ENCODE measurements at regions not wholly inside any gene's neighbourhood (a gene's known extent, or its start where the extent isn't known, plus 50 kb on each side); places are given as distances from the start of the nearest gene placed in this dataset.

DNA sequence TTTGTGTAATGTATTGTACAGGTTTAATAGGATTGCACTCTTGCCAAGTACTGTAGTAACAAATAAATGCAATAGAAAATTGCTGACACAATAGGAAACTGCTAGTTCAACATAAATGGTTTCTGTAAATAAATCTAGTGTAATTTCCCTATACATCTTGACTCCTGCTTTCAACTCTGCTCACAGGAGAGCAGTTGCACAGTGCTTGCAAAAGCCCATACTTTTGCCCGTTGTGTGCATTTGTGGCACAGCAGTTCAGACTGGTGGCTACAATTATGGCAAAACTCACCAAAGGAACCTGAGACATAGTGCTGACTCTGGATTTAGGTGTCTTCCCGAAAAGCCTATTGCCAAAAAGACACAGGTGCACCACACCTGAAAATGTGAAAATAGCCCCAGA, 953.3 kb upstream of the SLC35B3 start:
- Mint-ChIP-seq H3K9me3 (peaks cover 8% of the 10 kb centered on the region), H3K4me1 (ENCODE audit: low read depth) (no peaks in the 10 kb centered on the region), H3K27ac (no peak overlapping the region), H3K36me3 (ENCODE audit: low read depth) (no peaks in the 10 kb centered on the region), H3K27me3 (no peaks in the 10 kb centered on the region), H3K4me3 (no peak overlapping the region)
- intact Hi-C loops (cut with micrococcal nuclease), result no loop called here

GRCh38 chr6:9380568-9380967, 945.2 kb upstream of the SLC35B3 start:
- Mint-ChIP-seq H3K4me3 (no peak overlapping the region), H3K36me3 (ENCODE audit: low read depth) (no peaks in the 10 kb centered on the region), H3K9me3 (peaks cover 8% of the 10 kb centered on the region), H3K27ac (no peak overlapping the region), H3K4me1 (ENCODE audit: low read depth) (no peaks in the 10 kb centered on the region), H3K27me3 (no peaks in the 10 kb centered on the region)
- intact Hi-C loops (cut with micrococcal nuclease), result no loop called here

DNA sequence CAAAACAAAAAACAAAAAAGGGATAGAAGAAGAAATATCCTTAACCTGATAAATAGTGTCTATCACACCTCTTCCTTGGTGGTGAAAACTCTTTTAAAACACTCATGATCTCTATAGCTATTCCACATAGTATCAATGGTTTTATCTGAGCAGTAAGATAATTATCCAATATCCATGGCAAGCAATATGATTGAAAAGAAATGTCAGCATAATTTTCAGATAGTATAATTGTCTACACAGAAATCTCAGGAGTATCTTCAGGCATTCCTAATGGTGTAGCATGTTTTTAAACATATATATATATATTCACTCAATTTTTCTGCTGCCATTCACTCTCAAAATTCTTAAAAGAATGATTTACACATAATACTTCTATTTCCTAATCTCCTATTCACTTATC, 938.0 kb upstream of the SLC35B3 start:
- peaks cover 6% of the 10 kb centered on the region for H3K9me3 Mint-ChIP-seq
- H3K27ac Mint-ChIP-seq, result no peak overlapping the region
- no peak overlapping the region for H3K4me3 Mint-ChIP-seq
- H3K4me1 Mint-ChIP-seq (ENCODE audit: low read depth), result no peaks in the 10 kb centered on the region
- no peaks in the 10 kb centered on the region for H3K36me3 Mint-ChIP-seq (ENCODE audit: low read depth)
- H3K27me3 Mint-ChIP-seq, result no peaks in the 10 kb centered on the region
- intact Hi-C loops (cut with micrococcal nuclease), result no loop called here

GRCh38 chr6:9370480-9370879, 935.1 kb upstream of the SLC35B3 start:
- intact Hi-C loops (cut with micrococcal nuclease), result no loop called here
- H3K4me3 Mint-ChIP-seq, result no peak overlapping the region
- no peaks in the 10 kb centered on the region for H3K4me1 Mint-ChIP-seq (ENCODE audit: low read depth)
- no peaks in the 10 kb centered on the region for H3K36me3 Mint-ChIP-seq (ENCODE audit: low read depth)
- peaks cover 6% of the 10 kb centered on the region for H3K9me3 Mint-ChIP-seq
- no peaks in the 10 kb centered on the region for H3K27me3 Mint-ChIP-seq
- H3K27ac Mint-ChIP-seq, result no peak overlapping the region

GRCh38 chr6:9365378-9365777, 930.0 kb upstream of the SLC35B3 start:
- no peak overlapping the region for H3K4me3 Mint-ChIP-seq
- H3K9me3 Mint-ChIP-seq, result peaks cover 6% of the 10 kb centered on the region
- intact Hi-C loops (cut with micrococcal nuclease), result no loop called here
- no peaks in the 10 kb centered on the region for H3K27me3 Mint-ChIP-seq
- no peak overlapping the region for H3K27ac Mint-ChIP-seq
- H3K4me1 Mint-ChIP-seq (ENCODE audit: low read depth), result no peaks in the 10 kb centered on the region
- H3K36me3 Mint-ChIP-seq (ENCODE audit: low read depth), result no peaks in the 10 kb centered on the region

- H3K27ac Mint-ChIP-seq, result no peak overlapping the region
- intact Hi-C loops (cut with micrococcal nuclease), result no loop called here
- no peak overlapping the region for H3K4me3 Mint-ChIP-seq
- H3K9me3 Mint-ChIP-seq, result peaks cover 12% of the 10 kb centered on the region
- H3K4me1 Mint-ChIP-seq (ENCODE audit: low read depth), result no peaks in the 10 kb centered on the region
- no peaks in the 10 kb centered on the region for H3K36me3 Mint-ChIP-seq (ENCODE audit: low read depth)
- no peaks in the 10 kb centered on the region for H3K27me3 Mint-ChIP-seq
Measured at GRCh38 chr6:9361749-9362148, 926.4 kb upstream of the SLC35B3 start.

- Mint-ChIP-seq H3K4me3 (no peak overlapping the region), H3K36me3 (ENCODE audit: low read depth) (no peaks in the 10 kb centered on the region), H3K9me3 (peaks cover 16% of the 10 kb centered on the region), H3K27ac (no peak overlapping the region), H3K27me3 (no peaks in the 10 kb centered on the region), H3K4me1 (ENCODE audit: low read depth) (no peaks in the 10 kb centered on the region)
- intact Hi-C loops (cut with micrococcal nuclease), result no loop called here
Measured at GRCh38 chr6:9360881-9361280, 925.5 kb upstream of the SLC35B3 start.

GRCh38 chr6:9347608-9348007, 912.3 kb upstream of the SLC35B3 start:
- H3K36me3 Mint-ChIP-seq (ENCODE audit: low read depth), result no peaks in the 10 kb centered on the region

DNA sequence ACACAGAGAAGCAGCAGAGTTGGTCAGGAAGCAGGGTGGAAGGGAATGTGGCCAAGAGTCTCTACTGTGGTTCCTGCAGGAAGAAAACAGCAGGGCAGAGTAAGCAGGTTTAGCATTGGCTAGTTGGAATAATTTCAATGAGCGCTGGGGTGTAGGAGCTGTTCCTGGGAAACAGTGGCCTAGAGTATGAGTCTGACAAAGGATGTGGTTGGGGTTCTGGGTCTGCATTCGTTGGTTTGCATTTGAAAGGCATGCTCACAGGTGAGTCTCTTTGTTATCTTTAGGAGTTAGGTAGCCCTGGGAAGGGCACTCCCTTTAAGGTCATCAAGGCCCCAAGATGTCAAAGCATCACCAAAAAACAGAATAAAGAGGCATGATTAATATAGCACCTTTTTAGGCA, 911.6 kb upstream of the SLC35B3 start:
- peaks cover 26% of the 10 kb centered on the region for H3K9me3 Mint-ChIP-seq
- H3K4me3 Mint-ChIP-seq, result no peak overlapping the region
- H3K36me3 Mint-ChIP-seq (ENCODE audit: low read depth), result no peaks in the 10 kb centered on the region
- H3K27me3 Mint-ChIP-seq, result no peaks in the 10 kb centered on the region
- intact Hi-C loops (cut with micrococcal nuclease), result no loop called here
- H3K27ac Mint-ChIP-seq, result no peak overlapping the region
- no peaks in the 10 kb centered on the region for H3K4me1 Mint-ChIP-seq (ENCODE audit: low read depth)

More at GRCh38 chr6:9347608-9348007, 912.3 kb upstream of the SLC35B3 start:
- Mint-ChIP-seq H3K4me3 (no peak overlapping the region), H3K27me3 (no peaks in the 10 kb centered on the region), H3K4me1 (ENCODE audit: low read depth) (no peaks in the 10 kb centered on the region), H3K9me3 (peaks cover 33% of the 10 kb centered on the region), H3K27ac (no peak overlapping the region)
- intact Hi-C loops (cut with micrococcal nuclease), result no loop called here

GRCh38 chr6:9335431-9335830, 900.1 kb upstream of the SLC35B3 start:
- Mint-ChIP-seq H3K4me1 (ENCODE audit: low read depth) (no peaks in the 10 kb centered on the region), H3K27ac (no peak overlapping the region), H3K4me3 (no peak overlapping the region), H3K27me3 (no peaks in the 10 kb centered on the region), H3K36me3 (ENCODE audit: low read depth) (no peaks in the 10 kb centered on the region), H3K9me3 (no peaks in the 10 kb centered on the region)
- intact Hi-C loops (cut with micrococcal nuclease), result no loop called here

GRCh38 chr6:9334979-9335378, 899.6 kb upstream of the SLC35B3 start:
- Mint-ChIP-seq H3K27me3 (no peaks in the 10 kb centered on the region), H3K36me3 (ENCODE audit: low read depth) (no peaks in the 10 kb centered on the region), H3K4me3 (no peak overlapping the region), H3K4me1 (ENCODE audit: low read depth) (no peaks in the 10 kb centered on the region), H3K27ac (no peak overlapping the region), H3K9me3 (no peaks in the 10 kb centered on the region)
- intact Hi-C loops (cut with micrococcal nuclease), result no loop called here

GRCh38 chr6:9332241-9332780, 897.0 kb upstream of the SLC35B3 start:
- Mint-ChIP-seq H3K4me1 (ENCODE audit: low read depth) (no peaks in the 10 kb centered on the region), H3K9me3 (no peaks in the 10 kb centered on the region), H3K27ac (no peak overlapping the region), H3K27me3 (no peaks in the 10 kb centered on the region), H3K4me3 (no peak overlapping the region), H3K36me3 (ENCODE audit: low read depth) (no peaks in the 10 kb centered on the region)
- intact Hi-C loops (cut with micrococcal nuclease), result no loop called here

DNA sequence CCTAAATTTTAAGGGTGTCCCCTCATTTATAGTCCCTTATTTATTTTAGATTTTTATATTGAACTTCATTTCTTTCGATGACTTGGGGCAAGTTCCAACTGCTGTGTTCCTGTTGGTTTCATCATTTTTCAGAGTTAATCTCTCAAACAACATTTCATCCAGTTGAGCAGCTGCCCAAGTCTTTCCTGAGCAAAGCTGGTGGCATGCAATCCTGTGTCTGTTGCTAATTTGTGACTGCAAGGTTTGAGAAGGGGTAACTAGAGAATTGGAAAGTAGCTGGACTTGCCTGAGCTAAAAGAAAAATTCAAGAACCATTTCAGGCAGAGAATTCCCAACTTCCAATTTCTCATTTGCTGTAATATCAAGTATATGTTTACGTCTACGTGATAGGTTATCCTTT, 881.5 kb upstream of the SLC35B3 start:
- no peaks in the 10 kb centered on the region for H3K36me3 Mint-ChIP-seq (ENCODE audit: low read depth)
- intact Hi-C loops (cut with micrococcal nuclease), result no loop called here
- no peaks in the 10 kb centered on the region for H3K4me1 Mint-ChIP-seq (ENCODE audit: low read depth)
- no peaks in the 10 kb centered on the region for H3K27me3 Mint-ChIP-seq
- no peaks in the 10 kb centered on the region for H3K9me3 Mint-ChIP-seq
- no peak overlapping the region for H3K27ac Mint-ChIP-seq
- no peak overlapping the region for H3K4me3 Mint-ChIP-seq

DNA sequence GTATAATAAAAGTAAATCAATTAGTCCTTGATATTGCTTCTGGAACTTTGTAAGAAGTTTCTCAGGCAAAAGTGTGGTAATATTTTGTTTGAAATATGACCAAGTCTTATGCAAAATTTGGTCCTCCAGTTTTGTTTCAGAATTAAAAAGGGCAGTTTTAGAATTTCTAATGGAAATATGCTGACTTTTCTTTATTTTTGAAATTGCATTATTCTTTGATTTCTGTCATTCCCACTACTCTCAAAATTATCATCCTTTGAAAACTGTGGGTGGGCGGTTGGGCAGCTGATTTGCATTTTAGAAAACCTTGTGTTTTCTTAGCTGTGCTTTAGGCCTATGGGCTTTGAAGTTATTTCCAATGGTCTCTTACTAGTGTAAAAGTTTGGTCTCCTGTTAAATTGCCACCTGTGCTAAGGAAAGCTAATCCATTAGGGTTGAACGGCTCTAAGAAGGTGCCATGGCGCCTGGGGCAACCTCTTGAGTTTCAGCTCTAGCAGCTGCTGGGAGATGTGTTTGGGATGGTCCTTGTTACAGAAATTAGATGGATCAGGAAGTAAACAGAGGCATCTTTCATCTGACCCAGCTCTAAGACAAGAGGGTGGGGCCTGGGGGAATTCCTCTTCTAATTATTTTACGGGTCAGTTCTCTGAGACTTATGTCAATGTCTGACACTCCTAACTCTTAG, 880.8 kb upstream of the SLC35B3 start:
- Mint-ChIP-seq H3K4me1 (ENCODE audit: low read depth) (no peaks in the 10 kb centered on the region), H3K9me3 (no peaks in the 10 kb centered on the region), H3K27ac (no peak overlapping the region), H3K27me3 (no peaks in the 10 kb centered on the region), H3K36me3 (ENCODE audit: low read depth) (no peaks in the 10 kb centered on the region), H3K4me3 (no peak overlapping the region)
- intact Hi-C loops (cut with micrococcal nuclease), result no loop called here

GRCh38 chr6:9308284-9308683, 872.9 kb upstream of the SLC35B3 start:
- Mint-ChIP-seq H3K27ac (no peak overlapping the region), H3K9me3 (no peaks in the 10 kb centered on the region), H3K27me3 (no peaks in the 10 kb centered on the region), H3K4me3 (no peak overlapping the region), H3K36me3 (ENCODE audit: low read depth) (no peaks in the 10 kb centered on the region), H3K4me1 (ENCODE audit: low read depth) (no peaks in the 10 kb centered on the region)
- intact Hi-C loops (cut with micrococcal nuclease), result no loop called here
